CD4-positive, alpha-beta T cell treated with Interleukin-21 for 1 hour (primary cell): ENCODE measurements at regions not wholly inside any gene's neighbourhood (a gene's known extent, or its start where the extent isn't known, plus 50 kb on each side); places are given as distances from the start of the nearest gene placed in this dataset.

Experiments
- DNase-seq: peaks from one replicate; pipeline ENCODE4 v3.0.0-alpha.2; 2020

GRCh38 chr3:106365061-106365691 lies 496.4 kb upstream of the CBLB start:
- no peak for DNase-seq

DNA sequence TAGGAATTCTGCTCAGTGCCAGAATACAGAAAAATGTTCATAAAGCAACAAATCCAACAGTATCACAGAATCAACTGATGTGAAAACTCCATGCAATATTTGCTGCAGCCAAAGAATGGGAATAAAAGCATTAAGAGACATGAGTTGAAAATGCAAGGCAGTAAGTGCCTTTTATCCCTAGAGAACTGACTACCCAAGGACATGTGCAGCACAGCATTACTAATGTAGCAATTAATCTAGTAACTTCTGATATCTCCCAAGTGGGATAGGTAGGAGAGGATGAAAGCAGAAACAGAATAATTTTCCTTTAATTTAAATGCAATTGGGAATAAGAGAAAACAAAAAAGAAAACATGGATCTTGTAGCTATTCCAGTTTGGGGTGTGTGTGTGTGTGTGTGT lies 497.5 kb upstream of the CBLB start:
- no peak for DNase-seq

DNA sequence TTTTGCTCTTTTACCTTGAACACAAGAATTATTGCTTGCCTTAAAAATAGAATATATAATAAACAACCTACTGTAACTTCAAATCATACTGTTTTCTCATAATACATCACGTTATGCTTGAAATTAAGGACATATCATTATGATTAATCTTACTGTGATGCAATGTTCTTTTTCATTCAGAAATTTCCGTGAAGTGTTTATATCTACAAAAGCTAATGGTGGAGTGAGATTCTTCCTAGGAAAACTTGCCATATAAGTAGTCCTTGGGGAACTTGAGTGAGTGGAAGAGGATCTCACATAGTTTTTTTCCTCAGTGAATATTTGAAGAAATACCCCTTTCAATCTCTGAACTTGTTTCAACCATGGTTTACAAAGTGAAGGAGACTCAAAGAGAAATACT lies 498.7 kb upstream of the CBLB start:
- no peak for DNase-seq

DNA sequence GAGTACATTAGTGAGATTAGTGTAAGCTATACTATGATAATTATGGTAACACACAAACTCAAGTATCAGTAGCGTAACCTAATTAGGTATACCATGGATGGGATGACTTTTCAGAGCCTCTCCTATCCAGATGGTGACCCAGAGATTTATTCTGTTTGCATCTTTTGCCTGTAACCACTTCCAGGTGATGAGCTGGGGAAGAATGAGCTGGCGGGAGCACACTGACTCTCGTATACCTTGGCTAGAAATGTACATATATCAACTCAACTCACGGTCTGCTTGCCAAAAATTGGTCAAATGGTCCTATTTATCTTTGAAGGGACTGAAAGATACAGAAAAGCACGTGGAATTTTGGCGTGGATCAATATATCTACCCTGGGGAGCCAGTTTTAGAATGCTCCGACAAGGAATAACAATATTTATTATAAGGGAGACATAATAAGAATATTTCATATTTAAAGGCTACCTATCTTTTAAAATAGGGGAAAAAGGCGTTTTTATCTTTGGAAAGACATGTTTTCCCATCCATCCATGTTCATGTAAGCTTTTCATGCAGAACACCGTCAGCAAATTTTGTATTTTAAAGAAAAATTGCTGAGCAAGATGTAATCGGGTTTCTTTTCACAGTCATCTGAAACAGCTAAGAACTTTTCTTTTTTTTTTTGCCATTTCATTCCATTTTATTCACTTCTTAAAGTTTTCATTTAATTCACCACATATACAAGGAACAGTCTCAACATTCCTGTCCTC lies 502.6 kb upstream of the CBLB start:
- DNase-seq: no peak

- no peak for DNase-seq
Observed at GRCh38 chr3:106371971-106372805, 503.4 kb upstream of the CBLB start.

DNA sequence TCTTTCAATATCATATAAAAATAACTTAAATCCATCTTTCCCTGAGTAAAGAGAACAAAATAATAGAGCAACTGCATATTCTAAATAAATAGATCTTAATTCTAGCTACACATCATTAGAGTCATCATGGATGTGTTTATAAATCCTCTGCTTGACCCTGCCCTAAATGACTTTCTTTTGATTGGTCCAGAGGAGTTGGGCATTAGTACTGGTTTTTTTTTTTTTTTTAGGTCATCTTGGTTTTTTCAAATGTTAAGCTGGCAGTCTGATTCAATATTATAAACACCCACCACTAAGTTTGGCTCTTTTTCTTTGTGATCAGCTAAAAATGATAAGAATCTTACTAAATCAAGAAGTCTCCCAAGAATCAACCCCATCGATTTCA lies 504.0 kb upstream of the CBLB start:
- no peak for DNase-seq

- DNase-seq: no peak
Observed at GRCh38 chr3:106376016-106376570, 507.3 kb upstream of the CBLB start.

- DNase-seq: no peak
Observed at GRCh38 chr3:106379251-106379750, 510.5 kb upstream of the CBLB start.

- no peak for DNase-seq
Observed at GRCh38 chr3:106380232-106380631, 511.4 kb upstream of the CBLB start.

- no peak for DNase-seq
Observed at GRCh38 chr3:106381286-106381938, 512.6 kb upstream of the CBLB start.

DNA sequence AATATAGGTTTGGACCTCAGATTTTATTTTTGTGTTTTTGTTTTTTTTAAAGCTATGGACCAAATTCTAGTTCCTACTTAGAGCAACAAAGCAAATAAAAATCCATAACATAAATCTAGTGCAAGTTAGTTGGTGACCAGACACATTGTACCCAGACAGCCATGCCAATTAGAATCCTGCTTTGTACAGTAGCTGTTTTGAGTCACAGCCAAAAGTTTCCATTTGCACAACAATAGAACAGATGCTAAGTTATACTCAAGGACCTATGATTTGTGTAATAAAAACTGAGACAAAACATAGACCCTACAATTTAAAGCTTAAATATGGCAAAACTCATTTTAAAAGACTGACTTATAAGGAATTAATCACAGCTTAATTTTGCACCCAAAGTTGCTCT lies 513.1 kb upstream of the CBLB start:
- DNase-seq: no peak

DNA sequence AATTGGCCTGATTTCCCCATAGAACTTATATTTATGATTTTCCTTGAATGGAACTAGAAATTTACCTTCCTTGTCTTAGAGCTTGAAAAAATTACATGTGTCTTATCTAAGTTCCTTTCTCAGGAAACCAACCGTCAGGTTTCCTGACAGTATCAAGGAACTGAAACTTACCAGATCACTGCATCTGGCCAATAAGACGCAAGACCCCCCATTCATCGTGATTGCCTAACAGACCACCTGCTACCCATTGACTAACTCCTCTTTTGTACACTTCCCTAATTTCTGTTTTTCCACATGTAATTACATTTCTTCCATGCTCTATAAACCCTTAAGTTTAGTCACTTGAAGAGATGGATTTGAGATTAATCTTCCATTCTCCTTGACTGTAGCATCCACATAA lies 517.2 kb upstream of the CBLB start:
- DNase-seq: no peak

GRCh38 chr3:106392915-106393314 lies 524.1 kb upstream of the CBLB start:
- DNase-seq: no peak

DNA sequence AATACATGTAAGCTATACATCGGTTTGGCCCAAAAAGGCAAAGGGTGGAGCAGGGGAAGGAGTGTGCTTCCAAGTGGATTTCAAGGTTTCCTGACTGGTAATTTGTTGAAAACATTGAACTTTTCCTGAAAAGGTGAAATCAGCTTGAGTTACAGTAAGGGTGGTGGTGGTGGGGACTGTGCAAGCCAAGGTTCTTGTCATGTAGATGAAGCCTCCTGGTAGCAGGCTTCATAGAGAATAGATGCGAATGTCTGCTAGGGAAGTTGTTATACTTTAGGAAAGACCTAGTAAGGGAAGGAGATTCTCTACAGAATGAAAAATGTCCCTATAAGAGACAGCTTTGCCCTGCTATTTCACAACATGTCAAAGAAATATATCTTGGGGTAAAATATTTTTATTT lies 528.2 kb upstream of the CBLB start:
- no peak for DNase-seq

DNA sequence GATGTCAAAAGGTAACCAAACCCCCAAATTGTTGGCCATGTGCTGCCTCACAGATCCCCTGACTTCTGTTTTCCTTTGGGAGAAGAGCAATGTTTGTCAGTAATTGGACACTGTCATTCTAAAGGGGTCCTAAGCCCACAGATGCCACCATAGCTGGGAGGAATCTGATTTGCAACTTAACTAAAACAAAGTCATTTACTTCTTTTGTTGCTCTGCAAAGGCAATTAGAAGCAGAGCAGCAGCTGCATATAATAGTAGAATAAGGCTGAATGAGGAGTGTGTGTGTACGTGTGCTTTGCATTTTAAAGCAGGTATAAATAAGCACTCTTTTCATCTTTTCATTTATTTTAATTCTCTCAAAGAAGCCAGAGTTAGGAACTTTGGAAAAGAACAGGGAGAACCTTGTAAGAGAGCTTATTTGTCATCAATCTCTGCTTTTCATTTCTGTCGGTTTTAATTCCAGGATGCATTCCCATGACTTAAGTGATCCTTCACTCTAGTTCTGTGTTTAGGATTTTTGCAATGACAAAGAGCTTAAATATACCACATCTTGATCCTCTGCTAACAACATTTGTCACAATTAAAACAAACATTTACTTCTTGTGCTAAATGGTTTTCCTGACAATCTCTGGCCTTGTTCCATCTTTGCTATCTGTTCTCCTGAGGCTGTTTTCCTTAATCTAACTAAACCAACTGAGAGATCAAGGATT lies 530.2 kb upstream of the CBLB start:
- DNase-seq: no peak

- DNase-seq: no peak
Observed at GRCh38 chr3:106399761-106400160, 530.9 kb upstream of the CBLB start.

DNA sequence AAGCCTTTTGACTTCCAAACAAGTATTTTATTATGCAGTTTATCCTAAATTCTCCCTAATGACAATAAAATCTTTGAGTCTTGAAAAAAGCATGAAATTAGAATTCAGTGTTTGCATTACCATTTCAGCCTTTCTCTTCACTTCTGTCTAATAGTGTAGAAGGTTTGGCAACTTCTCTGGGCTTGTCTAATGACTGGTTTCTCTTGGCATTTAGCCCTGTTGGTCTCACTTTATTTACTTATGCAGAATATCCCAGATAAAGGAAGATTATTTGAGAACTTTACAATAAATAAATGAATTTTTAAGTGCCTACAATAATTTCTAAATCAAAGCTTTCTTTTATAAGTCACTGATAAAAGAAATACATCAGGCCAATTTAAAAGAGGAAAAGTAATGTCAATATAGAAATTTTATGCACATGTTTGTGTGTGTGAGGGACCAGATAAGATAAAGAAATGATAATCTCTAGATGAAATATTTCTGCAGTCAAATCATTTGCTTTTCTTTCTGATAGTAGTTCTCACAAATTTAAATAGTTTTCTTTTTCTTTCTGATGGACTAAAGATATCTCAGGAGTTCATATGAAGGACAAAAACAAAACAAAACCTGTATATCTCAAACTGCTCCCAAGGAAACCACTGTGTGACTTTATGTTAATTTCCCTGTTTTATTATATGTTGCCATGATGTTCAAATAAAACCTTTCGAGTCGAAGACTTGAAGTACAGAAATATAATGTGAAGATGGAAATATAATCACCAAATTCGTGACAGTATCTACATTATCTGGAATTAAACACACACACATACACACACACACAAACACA lies 533.1 kb upstream of the CBLB start:
- no peak for DNase-seq

DNA sequence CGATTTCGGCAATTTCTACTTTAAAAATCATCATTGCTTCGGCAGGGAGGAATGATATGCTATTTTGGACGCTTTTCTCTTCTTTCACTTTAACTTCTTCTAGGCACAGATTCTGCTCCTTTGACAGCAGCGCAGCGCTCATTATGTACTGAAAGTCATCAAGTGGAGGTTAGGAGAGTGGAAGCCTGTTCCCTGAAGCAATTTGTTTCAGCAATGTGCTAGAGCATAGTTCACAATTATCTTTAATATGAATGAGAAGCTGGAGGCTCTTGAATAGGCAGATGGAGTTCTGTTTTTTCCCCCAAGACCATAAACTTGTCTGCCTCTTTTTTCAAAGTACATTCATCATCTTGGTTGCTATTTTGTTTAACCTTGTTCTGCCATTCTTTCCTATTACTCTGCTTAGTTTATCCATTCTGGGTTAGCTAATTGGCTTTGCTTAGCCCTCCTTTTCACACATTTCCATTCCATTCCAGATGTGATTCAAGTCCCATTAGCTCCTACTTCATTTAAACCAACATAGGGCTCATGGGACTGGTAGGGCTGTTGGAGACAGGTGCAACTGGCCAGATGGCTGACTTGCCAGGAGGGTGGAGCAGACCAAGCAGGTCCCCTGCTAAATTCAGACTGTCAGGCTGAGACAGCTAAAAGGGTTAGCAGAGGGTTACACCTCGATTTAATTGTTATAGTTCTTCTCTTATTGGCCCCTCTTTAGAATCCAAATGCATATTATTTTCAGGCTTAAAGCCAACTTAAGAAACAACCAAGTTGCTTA lies 534.7 kb upstream of the CBLB start:
- DNase-seq: no peak

DNA sequence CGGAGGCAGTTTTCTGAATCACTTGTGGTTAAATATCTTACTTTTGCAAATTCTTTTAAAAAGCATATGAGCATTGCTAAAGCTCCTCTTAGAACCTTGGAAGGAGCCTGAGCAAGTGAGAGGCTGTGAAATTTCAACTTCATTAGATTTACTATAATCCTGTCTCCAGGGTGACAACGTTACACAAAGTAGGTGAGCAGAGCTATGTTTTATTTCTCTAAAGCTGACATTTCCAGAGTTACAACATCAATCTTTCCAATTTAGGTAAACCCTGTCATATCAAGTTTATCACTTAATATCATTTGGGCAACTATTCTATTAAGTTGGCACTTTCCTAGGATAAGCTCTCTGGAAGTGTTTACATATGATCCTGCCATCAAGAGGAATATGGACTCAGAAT lies 544.9 kb upstream of the CBLB start:
- DNase-seq: no peak

- no peak for DNase-seq
Observed at GRCh38 chr3:106420628-106421027, 551.8 kb upstream of the CBLB start.

GRCh38 chr3:106421426-106421825 lies 552.6 kb upstream of the CBLB start:
- DNase-seq: no peak
